A549 (cell line): ENCODE measurements at regions not wholly inside any gene's neighbourhood (a gene's known extent, or its start where the extent isn't known, plus 50 kb on each side); places are given as distances from the start of the nearest gene placed in this dataset.

Experiments
- ATAC-seq, 2 experiments: fragments of 200-7000 bp in 1 of 2; fragments of >200 bp in 1 of 2; cut with Nextera tagmentation in 1 of 2; cut with Tn5 transposase in 1 of 2; 3 replicates each; pipeline versions ENCODE4 v1.8.0 to v1.9.1; 2018 to 2020; ENCODE audit warnings: mild to moderate bottlenecking in 1 of 2, moderate library complexity in 1 of 2
- CTCF ChIA-PET: fragments of 300-600 bp; sonication (Branson Sonifier 250); formaldehyde crosslinking; extraction: SDS; loops from one replicate; lab custom pipeline; 2021; ENCODE audit warnings: antibody characterized with exemption, inconsistent platforms; lab: Yijun Ruan, JAX
- POLR2A ChIA-PET: fragments of 350-600 bp; formaldehyde crosslinking; extraction: SDS; loops from one replicate; lab custom pipeline; 2021; ENCODE audit warnings: antibody characterized with exemption, inconsistent platforms; lab: Yijun Ruan, JAX
- DNase-seq, 2 experiments: peaks; one replicate each; pipeline versions ENCODE4 v3.0.0 to v3.0.0-alpha.2; 2011 to 2016; ENCODE audit warnings: low read depth in 1 of 2, low spot score in 1 of 2
- FAIRE-seq: peaks from 2 replicates; lab custom pipeline; 2011; peaks lifted over from hg19 to GRCh38; lab: Jason Lieb, UNC
- H3K27ac ChIP-seq, 2 experiments: fragments of >200 bp; sonication (Bioruptor Twin); formaldehyde crosslinking; 3 replicates each; pipeline ENCODE4 v1.5.1; 2016 to 2017
- H3K4me1 ChIP-seq: fragments of >200 bp; sonication (Bioruptor Twin); formaldehyde crosslinking; 3 replicates; pipeline ENCODE4 v1.6.1; 2016
- H3K4me2 ChIP-seq: fragments of >200 bp; sonication (Bioruptor Twin); formaldehyde crosslinking; 3 replicates; pipeline ENCODE4 v1.6.1; 2016
- H3K4me3 ChIP-seq: fragments of >200 bp; sonication (Bioruptor Twin); formaldehyde crosslinking; 3 replicates; pipeline ENCODE4 v1.5.1; 2016
- H3K9me3 ChIP-seq: fragments of >200 bp; sonication (Bioruptor Twin); formaldehyde crosslinking; 3 replicates; pipeline ENCODE4 v1.6.1; 2016
- CBX2 ChIP-seq: fragments of 200-600 bp; sonication (generic); IDR thresholded peaks from 2 replicates; pipeline ENCODE4 v1.6.1; 2016; ENCODE audit warnings: low read depth, mild to moderate bottlenecking, borderline replicate concordance
- CBX8 ChIP-seq: fragments of 200-600 bp; sonication (generic); IDR thresholded peaks from 2 replicates; pipeline ENCODE4 v1.6.1; 2016
- CHD4 ChIP-seq: fragments of 200-600 bp; sonication (generic); IDR thresholded peaks from 2 replicates; pipeline ENCODE4 v1.6.1; 2016; ENCODE audit warnings: antibody characterized with exemption, mild to moderate bottlenecking, borderline replicate concordance
- E2F6 ChIP-seq: IDR thresholded peaks from 2 replicates; pipeline ENCODE4 v1.6.1; 2012; ENCODE audit warnings: low read depth, borderline replicate concordance
- EHF ChIP-seq: fragments of 250-450 bp; sonication (Bioruptor Pico); IDR thresholded peaks from 2 replicates; pipeline ENCODE4 v1.5.0; 2020; ENCODE audit warnings: mild to moderate bottlenecking
- ELK1 ChIP-seq: fragments of 150-350 bp; IDR thresholded peaks from 2 replicates; pipeline ENCODE4 v1.6.1; 2014; ENCODE audit warnings: low read depth, mild to moderate bottlenecking, low read length
- EP300 ChIP-seq, 2 experiments: fragments of >200 bp; sonication (Bioruptor Twin); formaldehyde crosslinking; IDR thresholded peaks; 2 replicates in 1 of 2; 3 replicates in 1 of 2; pipeline ENCODE4 v1.6.1; 2016 to 2017
- FOSB ChIP-seq: fragments of 250-450 bp; sonication (Bioruptor Pico); IDR thresholded peaks from 2 replicates; pipeline ENCODE4 v1.5.0; 2020; ENCODE audit warnings: mild to moderate bottlenecking, moderate library complexity
- FOSL2 ChIP-seq, 2 experiments: fragments of 450-650 bp in 1 of 2; fragments of >200 bp in 1 of 2; sonication (Bioruptor Twin) in 1 of 2; formaldehyde crosslinking; IDR thresholded peaks; 2 replicates each; pipeline versions ENCODE4 v1.5.0 to v1.6.1; 2016 to 2020; ENCODE audit warnings: mild to moderate bottlenecking in 1 of 2, moderate library complexity in 1 of 2
- GATA3 ChIP-seq: IDR thresholded peaks from 2 replicates; pipeline ENCODE4 v1.6.1; 2012; ENCODE audit warnings: borderline replicate concordance
- HDAC2 ChIP-seq: fragments of 200-600 bp; sonication (generic); IDR thresholded peaks from 2 replicates; pipeline ENCODE4 v1.6.1; 2016
- HOXA7 ChIP-seq: fragments of 250-450 bp; sonication (Bioruptor Pico); IDR thresholded peaks from 2 replicates; pipeline ENCODE4 v1.5.0; 2020; ENCODE audit warnings: mild to moderate bottlenecking, moderate library complexity
- HOXB5 ChIP-seq: fragments of 250-450 bp; sonication (Bioruptor Pico); IDR thresholded peaks from 2 replicates; pipeline ENCODE4 v1.5.0; 2020; ENCODE audit warnings: mild to moderate bottlenecking, moderate library complexity
- JUN ChIP-seq, 2 experiments: fragments of >200 bp; sonication (Bioruptor Twin); formaldehyde crosslinking; IDR thresholded peaks; 2 replicates in 1 of 2; 3 replicates in 1 of 2; pipeline ENCODE4 v1.6.1; 2016 to 2017
- JUNB ChIP-seq: fragments of >200 bp; sonication (Bioruptor Twin); formaldehyde crosslinking; IDR thresholded peaks from 2 replicates; pipeline ENCODE4 v1.6.1; 2016
- KDM1A ChIP-seq: fragments of 200-600 bp; sonication (generic); IDR thresholded peaks from 2 replicates; pipeline ENCODE4 v1.6.1; 2016; ENCODE audit warnings: low read depth, mild to moderate bottlenecking
- MAZ ChIP-seq: fragments of 150-350 bp; IDR thresholded peaks from 2 replicates; pipeline ENCODE4 v1.6.1; 2014; ENCODE audit warnings: antibody characterized with exemption, low read depth, low read length, borderline replicate concordance
- NFE2L2 ChIP-seq: fragments of 150-350 bp; conservative IDR thresholded peaks from 2 replicates; pipeline ENCODE4 v1.6.1; 2014; ENCODE audit warnings: low read length
- POLR2A ChIP-seq: IDR thresholded peaks from 2 replicates; pipeline ENCODE4 v1.6.1; 2012; ENCODE audit warnings: mild to moderate bottlenecking, low read length
- RAD21 ChIP-seq, 2 experiments: fragments of >200 bp in 1 of 2; sonication (Bioruptor Twin) in 1 of 2; formaldehyde crosslinking in 1 of 2; IDR thresholded peaks in 1 of 2; conservative IDR thresholded peaks in 1 of 2; 2 replicates in 1 of 2; 3 replicates in 1 of 2; pipeline ENCODE4 v1.6.1; 2012 to 2018; ENCODE audit warnings: inconsistent platforms in 1 of 2
- RARB ChIP-seq: fragments of 250-450 bp; sonication (Bioruptor Pico); IDR thresholded peaks from 2 replicates; pipeline ENCODE4 v1.8.0; 2021; ENCODE audit warnings: mild to moderate bottlenecking, moderate library complexity
- ZC3H11A ChIP-seq: fragments of 450-650 bp; IDR thresholded peaks from 2 replicates; pipeline ENCODE4 v1.6.1; 2014; ENCODE audit warnings: antibody characterized with exemption, mild to moderate bottlenecking
- ZNF302 ChIP-seq: fragments of 250-450 bp; sonication (Bioruptor Pico); IDR thresholded peaks from 2 replicates; pipeline ENCODE4 v1.9.0; 2021; ENCODE audit warnings: inconsistent platforms, mild to moderate bottlenecking, moderate library complexity
- ZSCAN20 ChIP-seq: fragments of 250-450 bp; sonication (Bioruptor Pico); IDR thresholded peaks from 2 replicates; pipeline ENCODE4 v1.8.0; 2022; ENCODE audit warnings: mild to moderate bottlenecking, moderate library complexity
- WGBS: methylation state at CpG from one replicate; pipeline ENCODE4 v1.1.6; 2017; ENCODE audit errors: missing lambda C conversion rate; 5-methylcytosine and 5-hydroxymethylcytosine counted together
- TF ChIP-seq, protein P1 (sequence below): fragments of 200-600 bp; sonication (generic); IDR thresholded peaks from 2 replicates; pipeline ENCODE4 v1.6.1; 2016; ENCODE audit warnings: antibody characterized with exemption, mild to moderate bottlenecking, moderate library complexity
- TF ChIP-seq, protein P2 (sequence below): fragments of 250-450 bp; sonication (Bioruptor Pico); IDR thresholded peaks from 2 replicates; pipeline ENCODE4 v1.5.0; 2021; ENCODE audit warnings: mild to moderate bottlenecking, moderate library complexity, borderline replicate concordance
- TF ChIP-seq, protein P3 (sequence below): fragments of 450-650 bp; IDR thresholded peaks from 2 replicates; pipeline ENCODE4 v1.6.1; 2014; ENCODE audit warnings: antibody characterized with exemption

GRCh38 chr11:28730889-28731288 lies 622.7 kb downstream of the METTL15 start:
- no peak overlapping the region for H3K4me2 ChIP-seq
- FAIRE-seq = no peak
- no peak for ATAC-seq
- WGBS = 90% methylated on average over 2 of the region's 2 CpGs
- H3K4me1 ChIP-seq = no peaks in the 10 kb centered on the region
- ChIA-PET CTCF (no interaction called here), POLR2A (no interaction called here)
- DNase-seq = no peak
- no peak for TF ChIP-seq RARB (CRISPR knock-in tag)
- TF ChIP-seq HDAC2 = no peak
- no peak for TF ChIP-seq GATA3
- TF ChIP-seq POLR2A = no peak
- no peak for TF ChIP-seq ZC3H11A
- no peak for TF ChIP-seq CHD4
- TF ChIP-seq, protein P1, sequence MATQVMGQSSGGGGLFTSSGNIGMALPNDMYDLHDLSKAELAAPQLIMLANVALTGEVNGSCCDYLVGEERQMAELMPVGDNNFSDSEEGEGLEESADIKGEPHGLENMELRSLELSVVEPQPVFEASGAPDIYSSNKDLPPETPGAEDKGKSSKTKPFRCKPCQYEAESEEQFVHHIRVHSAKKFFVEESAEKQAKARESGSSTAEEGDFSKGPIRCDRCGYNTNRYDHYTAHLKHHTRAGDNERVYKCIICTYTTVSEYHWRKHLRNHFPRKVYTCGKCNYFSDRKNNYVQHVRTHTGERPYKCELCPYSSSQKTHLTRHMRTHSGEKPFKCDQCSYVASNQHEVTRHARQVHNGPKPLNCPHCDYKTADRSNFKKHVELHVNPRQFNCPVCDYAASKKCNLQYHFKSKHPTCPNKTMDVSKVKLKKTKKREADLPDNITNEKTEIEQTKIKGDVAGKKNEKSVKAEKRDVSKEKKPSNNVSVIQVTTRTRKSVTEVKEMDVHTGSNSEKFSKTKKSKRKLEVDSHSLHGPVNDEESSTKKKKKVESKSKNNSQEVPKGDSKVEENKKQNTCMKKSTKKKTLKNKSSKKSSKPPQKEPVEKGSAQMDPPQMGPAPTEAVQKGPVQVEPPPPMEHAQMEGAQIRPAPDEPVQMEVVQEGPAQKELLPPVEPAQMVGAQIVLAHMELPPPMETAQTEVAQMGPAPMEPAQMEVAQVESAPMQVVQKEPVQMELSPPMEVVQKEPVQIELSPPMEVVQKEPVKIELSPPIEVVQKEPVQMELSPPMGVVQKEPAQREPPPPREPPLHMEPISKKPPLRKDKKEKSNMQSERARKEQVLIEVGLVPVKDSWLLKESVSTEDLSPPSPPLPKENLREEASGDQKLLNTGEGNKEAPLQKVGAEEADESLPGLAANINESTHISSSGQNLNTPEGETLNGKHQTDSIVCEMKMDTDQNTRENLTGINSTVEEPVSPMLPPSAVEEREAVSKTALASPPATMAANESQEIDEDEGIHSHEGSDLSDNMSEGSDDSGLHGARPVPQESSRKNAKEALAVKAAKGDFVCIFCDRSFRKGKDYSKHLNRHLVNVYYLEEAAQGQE = no peak
- TF ChIP-seq FOSL2 (IDR thresholded peaks at IDR 0.05) = no peak
- TF ChIP-seq FOSL2 (CRISPR knock-in tag; IDR thresholded peaks at IDR 0.05) = no peak
- TF ChIP-seq HOXA7 (CRISPR knock-in tag) = no peak
- no peak for TF ChIP-seq NFE2L2
- no peak for TF ChIP-seq ZNF302 (CRISPR knock-in tag)
- no peak for TF ChIP-seq KDM1A
- no peak for TF ChIP-seq CBX8
- TF ChIP-seq ZSCAN20 (CRISPR knock-in tag) = no peak
- TF ChIP-seq FOSB (CRISPR knock-in tag) = no peak
- no peak for TF ChIP-seq MAZ
- TF ChIP-seq JUNB = no peak
- TF ChIP-seq, protein P2, sequence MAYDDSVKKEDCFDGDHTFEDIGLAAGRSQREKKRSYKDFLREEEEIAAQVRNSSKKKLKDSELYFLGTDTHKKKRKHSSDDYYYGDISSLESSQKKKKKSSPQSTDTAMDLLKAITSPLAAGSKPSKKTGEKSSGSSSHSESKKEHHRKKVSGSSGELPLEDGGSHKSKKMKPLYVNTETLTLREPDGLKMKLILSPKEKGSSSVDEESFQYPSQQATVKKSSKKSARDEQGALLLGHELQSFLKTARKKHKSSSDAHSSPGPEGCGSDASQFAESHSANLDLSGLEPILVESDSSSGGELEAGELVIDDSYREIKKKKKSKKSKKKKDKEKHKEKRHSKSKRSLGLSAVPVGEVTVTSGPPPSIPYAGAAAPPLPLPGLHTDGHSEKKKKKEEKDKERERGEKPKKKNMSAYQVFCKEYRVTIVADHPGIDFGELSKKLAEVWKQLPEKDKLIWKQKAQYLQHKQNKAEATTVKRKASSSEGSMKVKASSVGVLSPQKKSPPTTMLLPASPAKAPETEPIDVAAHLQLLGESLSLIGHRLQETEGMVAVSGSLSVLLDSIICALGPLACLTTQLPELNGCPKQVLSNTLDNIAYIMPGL (CRISPR knock-in tag) = no peak
- no peak for TF ChIP-seq HOXB5
- no peak overlapping the region for H3K27ac ChIP-seq
- H3K4me3 ChIP-seq = no peak overlapping the region
- H3K9me3 ChIP-seq = 0 out of 3 replicates have a peak, but pooled peaks cover 3% of the 10 kb centered on the region

- no peaks in the 10 kb centered on the region for H3K4me1 ChIP-seq
- TF ChIP-seq CHD4 (no peak), ELK1 (no peak), POLR2A (no peak), MAZ (no peak), RAD21 (conservative IDR thresholded peaks at IDR 0.05 in 1 of 2, IDR thresholded peaks at IDR 0.05 in 1 of 2) (no peak), HOXB5 (no peak), JUN (IDR thresholded peaks at IDR 0.05) (no peak), EHF (CRISPR knock-in tag) (no peak), E2F6 (no peak), GATA3 (no peak), EP300 (IDR thresholded peaks at IDR 0.05) (no peak), CBX2 (no peak)
- TF ChIP-seq, protein P3, sequence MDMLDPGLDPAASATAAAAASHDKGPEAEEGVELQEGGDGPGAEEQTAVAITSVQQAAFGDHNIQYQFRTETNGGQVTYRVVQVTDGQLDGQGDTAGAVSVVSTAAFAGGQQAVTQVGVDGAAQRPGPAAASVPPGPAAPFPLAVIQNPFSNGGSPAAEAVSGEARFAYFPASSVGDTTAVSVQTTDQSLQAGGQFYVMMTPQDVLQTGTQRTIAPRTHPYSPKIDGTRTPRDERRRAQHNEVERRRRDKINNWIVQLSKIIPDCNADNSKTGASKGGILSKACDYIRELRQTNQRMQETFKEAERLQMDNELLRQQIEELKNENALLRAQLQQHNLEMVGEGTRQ = no peak
- 0 out of 3 replicates have a peak, but pooled peaks cover 3% of the 10 kb centered on the region for H3K9me3 ChIP-seq
- POLR2A ChIA-PET = no interaction called here
- DNase-seq (no peak), FAIRE-seq (no peak), ATAC-seq (no peak)
- no peak overlapping the region for H3K27ac ChIP-seq
- WGBS = 59% methylated on average over 3 of the region's 3 CpGs
- H3K4me3 ChIP-seq = no peak overlapping the region
- CTCF ChIA-PET = no interaction called here
- no peak overlapping the region for H3K4me2 ChIP-seq
Measured at GRCh38 chr11:28730336-28730735, 622.1 kb downstream of the METTL15 start.
